ENCODE measurements at regions not wholly inside any gene's neighbourhood (a gene's known extent, or its start where the extent isn't known, plus 50 kb on each side); places are given as distances from the start of the nearest gene placed in this dataset.

GRCh38 chrX:39144323-39144722 lies 343.1 kb downstream of the MID1IP1 start:
- DNase-seq (ENCODE audit: low read depth in 2 of 2) = no peak

GRCh38 chrX:39144956-39145355 lies 343.7 kb downstream of the MID1IP1 start:
- no peak for DNase-seq (ENCODE audit: low read depth in 2 of 2)

GRCh38 chrX:39145859-39146258 lies 344.6 kb downstream of the MID1IP1 start:
- no peak for DNase-seq (ENCODE audit: low read depth in 2 of 2)

- peak; percentile 23 to 25 for DNase-seq (ENCODE audit: low read depth in 2 of 2)
Measured at GRCh38 chrX:39149761-39150160, 348.5 kb downstream of the MID1IP1 start.

- no peak for DNase-seq (ENCODE audit: low read depth in 2 of 2)
Measured at GRCh38 chrX:39150220-39150619, 349.0 kb downstream of the MID1IP1 start.

- no peak for DNase-seq (ENCODE audit: low read depth in 2 of 2)
Measured at GRCh38 chrX:39150621-39151020, 349.4 kb downstream of the MID1IP1 start.

- DNase-seq (ENCODE audit: low read depth in 2 of 2) = no peak
Measured at GRCh38 chrX:39152106-39152649, 350.9 kb downstream of the MID1IP1 start.

- no peak for DNase-seq (ENCODE audit: low read depth in 2 of 2)
Measured at GRCh38 chrX:39156051-39156450, 354.8 kb downstream of the MID1IP1 start.

GRCh38 chrX:39157006-39157405 lies 355.7 kb downstream of the MID1IP1 start:
- no peak for DNase-seq (ENCODE audit: low read depth in 2 of 2)

GRCh38 chrX:39157796-39158195 lies 356.5 kb downstream of the MID1IP1 start:
- DNase-seq (ENCODE audit: low read depth in 2 of 2) = no peak

GRCh38 chrX:39158801-39159657 lies 357.8 kb downstream of the MID1IP1 start:
- no peak for DNase-seq (ENCODE audit: low read depth in 2 of 2)

- no peak for DNase-seq (ENCODE audit: low read depth in 2 of 2)
Measured at GRCh38 chrX:39159921-39160507, 358.8 kb downstream of the MID1IP1 start.

- DNase-seq (ENCODE audit: low read depth in 2 of 2) = no peak
Measured at GRCh38 chrX:39161611-39162255, 360.5 kb downstream of the MID1IP1 start.

- peak in 1 of 2 donors; percentile 31 for DNase-seq (ENCODE audit: low read depth in 2 of 2)
Measured at GRCh38 chrX:39162322-39162735, 361.1 kb downstream of the MID1IP1 start.

GRCh38 chrX:39163581-39164126 lies 362.4 kb downstream of the MID1IP1 start:
- DNase-seq (ENCODE audit: low read depth in 2 of 2) = no peak

GRCh38 chrX:39164212-39164611 lies 363.0 kb downstream of the MID1IP1 start:
- DNase-seq (ENCODE audit: low read depth in 2 of 2) = no peak

- no peak for DNase-seq (ENCODE audit: low read depth in 2 of 2)
Measured at GRCh38 chrX:39165185-39165584, 363.9 kb downstream of the MID1IP1 start.

GRCh38 chrX:39165773-39166172 lies 364.5 kb downstream of the MID1IP1 start:
- DNase-seq (ENCODE audit: low read depth in 2 of 2) = no peak

GRCh38 chrX:39167791-39168190 lies 366.5 kb downstream of the MID1IP1 start:
- DNase-seq (ENCODE audit: low read depth in 2 of 2) = no peak

- no peak for DNase-seq (ENCODE audit: low read depth in 2 of 2)
Measured at GRCh38 chrX:39168609-39169008, 367.4 kb downstream of the MID1IP1 start.

- no peak for DNase-seq (ENCODE audit: low read depth in 2 of 2)
Measured at GRCh38 chrX:39169976-39170375, 368.7 kb downstream of the MID1IP1 start.

GRCh38 chrX:39170464-39170863 lies 369.2 kb downstream of the MID1IP1 start:
- DNase-seq (ENCODE audit: low read depth in 2 of 2) = no peak

Measured in activated CD8-positive, alpha-beta memory T cell treated with anti-CD3 and anti-CD28 coated beads for 4 hours (primary cell).